Activated CD8-positive, alpha-beta memory T cell treated with anti-CD3 and anti-CD28 coated beads, Interleukin-2, amount 50 U/mL, for 1 hour (primary cell): ENCODE measurements at regions not wholly inside any gene's neighbourhood (a gene's known extent, or its start where the extent isn't known, plus 50 kb on each side); places are given as distances from the start of the nearest gene placed in this dataset.
"Not testable (repeated sequence)": the region's sequence is repeated elsewhere in the genome, so short reads cannot be mapped to it uniquely, and the experiment has no call there.

Source experiments
- DNase-seq: peaks from one replicate; pipeline ENCODE4 v3.0.0-alpha.2; 2020; ENCODE audit errors: extremely low read depth

GRCh38 chr6:103791458-103791857 lies 1068.3 kb downstream of the HACE1 start:
- DNase-seq, result no peak

- no peak for DNase-seq
These were observed 1075.6 kb downstream of the HACE1 start for GRCh38 chr6:103784117-103784516.

- no peak for DNase-seq
These were observed 1076.4 kb downstream of the HACE1 start for GRCh38 chr6:103783329-103783728.

- no peak for DNase-seq
These were observed 1090.3 kb downstream of the HACE1 start for GRCh38 chr6:103769431-103769830.

GRCh38 chr6:103750603-103751002 lies 1109.1 kb downstream of the HACE1 start:
- no peak for DNase-seq

- DNase-seq, result no peak
These were observed 1125.7 kb downstream of the HACE1 start for GRCh38 chr6:103734016-103734415.

- no peak for DNase-seq
These were observed 1130.1 kb downstream of the HACE1 start for GRCh38 chr6:103729658-103730057.

- no peak for DNase-seq
These were observed 1136.0 kb downstream of the HACE1 start for GRCh38 chr6:103723438-103724322.

GRCh38 chr6:103722683-103723082 lies 1137.0 kb downstream of the HACE1 start:
- DNase-seq, result no peak

GRCh38 chr6:103721923-103722322 lies 1137.8 kb downstream of the HACE1 start:
- no peak for DNase-seq

- DNase-seq, result no peak
These were observed 1139.3 kb downstream of the HACE1 start for GRCh38 chr6:103720393-103720792.

GRCh38 chr6:103719545-103719944 lies 1140.2 kb downstream of the HACE1 start:
- DNase-seq, result no peak

- no peak for DNase-seq
These were observed 1144.5 kb downstream of the HACE1 start for GRCh38 chr6:103715269-103715668.

GRCh38 chr6:103709236-103709635 lies 1150.5 kb downstream of the HACE1 start:
- DNase-seq, result not testable (repeated sequence)

GRCh38 chr6:103707596-103708325 lies 1152.0 kb downstream of the HACE1 start:
- no peak for DNase-seq

- DNase-seq, result no peak
These were observed 1160.0 kb downstream of the HACE1 start for GRCh38 chr6:103699769-103700168.

- no peak for DNase-seq
These were observed 1172.3 kb downstream of the HACE1 start for GRCh38 chr6:103687430-103687829.

GRCh38 chr6:103680116-103680515 lies 1179.6 kb downstream of the HACE1 start:
- no peak for DNase-seq

- DNase-seq, result no peak
These were observed 1182.4 kb downstream of the HACE1 start for GRCh38 chr6:103677290-103677689.

- DNase-seq, result no peak
These were observed 1183.8 kb downstream of the HACE1 start for GRCh38 chr6:103675807-103676406.

- no peak for DNase-seq
These were observed 1184.9 kb downstream of the HACE1 start for GRCh38 chr6:103674790-103675189.

- no peak for DNase-seq
These were observed 1187.5 kb downstream of the HACE1 start for GRCh38 chr6:103672169-103672568.

- DNase-seq, result no peak
These were observed 1230.1 kb downstream of the HACE1 start for GRCh38 chr6:103629613-103630012.
